ENCODE measurements at regions not wholly inside any gene's neighbourhood (a gene's known extent, or its start where the extent isn't known, plus 50 kb on each side); places are given as distances from the start of the nearest gene placed in this dataset.

- no peak for TF ChIP-seq CTCF (IDR thresholded peaks at IDR 0.05)
- no peak for TF ChIP-seq POLR2A (IDR thresholded peaks at IDR 0.05)
Observed at GRCh38 chr15:31828594-31828993, 201.7 kb upstream of the CHRNA7 start.

All from thyroid gland (tissue), 4 donors.